Nephron progenitor cell (in vitro differentiated cells): ENCODE measurements at regions not wholly inside any gene's neighbourhood (a gene's known extent, or its start where the extent isn't known, plus 50 kb on each side); places are given as distances from the start of the nearest gene placed in this dataset.
A peak's percentile ranks its signal among the peaks of the same experiment; 100 is the strongest.

Experiments
- DNase-seq: peaks from one replicate; pipeline ENCODE4 v3.0.0; 2021
- H3K27ac Mint-ChIP-seq: 2 replicates; pipeline ENCODE4 v1.8.0; 2021; ENCODE audit warnings: mild to moderate bottlenecking, moderate library complexity, mixed read lengths
- H3K27me3 Mint-ChIP-seq: 2 replicates; pipeline ENCODE4 v1.8.0; 2021; ENCODE audit warnings: mild to moderate bottlenecking, low read depth, mixed read lengths; ENCODE audit not compliant: poor library complexity
- H3K36me3 Mint-ChIP-seq: 2 replicates; pipeline ENCODE4 v1.8.0; 2021; ENCODE audit warnings: low read depth, mixed read lengths
- H3K4me1 Mint-ChIP-seq: 2 replicates; pipeline ENCODE4 v1.8.0; 2021; ENCODE audit warnings: mixed read lengths
- H3K4me3 Mint-ChIP-seq: 2 replicates; pipeline ENCODE4 v1.8.0; 2021; ENCODE audit warnings: mild to moderate bottlenecking, moderate library complexity, mixed read lengths
- H3K9me3 Mint-ChIP-seq: 2 replicates; pipeline ENCODE4 v1.8.0; 2021; ENCODE audit warnings: mild to moderate bottlenecking, moderate library complexity, mixed read lengths
- TF ChIP-seq, protein P1 (sequence below): fragments of 200-600 bp; sonication (generic); IDR thresholded peaks from 2 replicates; pipeline ENCODE4 v1.5.0; 2021; ENCODE audit warnings: antibody characterized with exemption

GRCh38 chr1:89454845-89455521 is 69.6 kb upstream of the LRRC8B start:
- Mint-ChIP-seq H3K4me1 (no peaks in the 10 kb centered on the region), H3K4me3 (no peak overlapping the region), H3K27ac (no peak overlapping the region), H3K9me3 (no peaks in the 10 kb centered on the region), H3K36me3 (no peaks in the 10 kb centered on the region), H3K27me3 (no peaks in the 10 kb centered on the region)
- TF ChIP-seq, protein P1, sequence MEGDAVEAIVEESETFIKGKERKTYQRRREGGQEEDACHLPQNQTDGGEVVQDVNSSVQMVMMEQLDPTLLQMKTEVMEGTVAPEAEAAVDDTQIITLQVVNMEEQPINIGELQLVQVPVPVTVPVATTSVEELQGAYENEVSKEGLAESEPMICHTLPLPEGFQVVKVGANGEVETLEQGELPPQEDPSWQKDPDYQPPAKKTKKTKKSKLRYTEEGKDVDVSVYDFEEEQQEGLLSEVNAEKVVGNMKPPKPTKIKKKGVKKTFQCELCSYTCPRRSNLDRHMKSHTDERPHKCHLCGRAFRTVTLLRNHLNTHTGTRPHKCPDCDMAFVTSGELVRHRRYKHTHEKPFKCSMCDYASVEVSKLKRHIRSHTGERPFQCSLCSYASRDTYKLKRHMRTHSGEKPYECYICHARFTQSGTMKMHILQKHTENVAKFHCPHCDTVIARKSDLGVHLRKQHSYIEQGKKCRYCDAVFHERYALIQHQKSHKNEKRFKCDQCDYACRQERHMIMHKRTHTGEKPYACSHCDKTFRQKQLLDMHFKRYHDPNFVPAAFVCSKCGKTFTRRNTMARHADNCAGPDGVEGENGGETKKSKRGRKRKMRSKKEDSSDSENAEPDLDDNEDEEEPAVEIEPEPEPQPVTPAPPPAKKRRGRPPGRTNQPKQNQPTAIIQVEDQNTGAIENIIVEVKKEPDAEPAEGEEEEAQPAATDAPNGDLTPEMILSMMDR = peak; percentile 77
- peak; percentile 50 for DNase-seq

DNA sequence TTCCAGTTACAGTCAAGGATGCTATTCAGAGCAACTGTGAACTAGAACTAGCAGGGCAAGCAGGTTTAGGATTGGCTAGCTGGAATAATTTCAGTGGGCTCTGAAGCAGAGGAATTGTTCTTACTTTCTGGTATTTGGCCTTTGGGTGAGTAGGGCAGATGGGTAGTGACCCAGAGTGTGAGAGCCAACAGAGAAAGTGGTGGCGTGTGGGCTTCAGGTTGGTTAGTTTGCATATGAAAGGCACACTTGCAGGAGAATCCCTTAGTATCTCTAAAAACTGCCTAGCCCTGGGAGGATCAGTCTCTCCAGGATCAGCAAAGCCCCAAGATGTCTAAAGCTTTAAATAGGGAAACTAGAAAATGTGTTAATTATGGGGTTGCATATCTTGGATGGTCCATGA is 67.6 kb upstream of the LRRC8B start:
- Mint-ChIP-seq H3K27ac (no peak overlapping the region), H3K4me3 (no peak overlapping the region), H3K9me3 (no peaks in the 10 kb centered on the region), H3K4me1 (no peaks in the 10 kb centered on the region), H3K27me3 (no peaks in the 10 kb centered on the region), H3K36me3 (no peaks in the 10 kb centered on the region)
- no peak for DNase-seq
- TF ChIP-seq, protein P1 = no peak

- H3K4me1 Mint-ChIP-seq = no peaks in the 10 kb centered on the region
- no peaks in the 10 kb centered on the region for H3K36me3 Mint-ChIP-seq
- no peak overlapping the region for H3K27ac Mint-ChIP-seq
- H3K9me3 Mint-ChIP-seq = no peaks in the 10 kb centered on the region
- TF ChIP-seq, protein P1 = no peak
- DNase-seq = no peak
- no peaks in the 10 kb centered on the region for H3K27me3 Mint-ChIP-seq
- H3K4me3 Mint-ChIP-seq = no peak overlapping the region
Measured at GRCh38 chr1:89459081-89459480, 65.5 kb upstream of the LRRC8B start.

GRCh38 chr1:89460325-89460724 is 64.3 kb upstream of the LRRC8B start:
- Mint-ChIP-seq H3K36me3 (no peaks in the 10 kb centered on the region), H3K27me3 (no peaks in the 10 kb centered on the region), H3K4me1 (no peaks in the 10 kb centered on the region), H3K9me3 (no peaks in the 10 kb centered on the region), H3K27ac (no peak overlapping the region), H3K4me3 (no peak overlapping the region)
- no peak for DNase-seq
- TF ChIP-seq, protein P1 = no peak

DNA sequence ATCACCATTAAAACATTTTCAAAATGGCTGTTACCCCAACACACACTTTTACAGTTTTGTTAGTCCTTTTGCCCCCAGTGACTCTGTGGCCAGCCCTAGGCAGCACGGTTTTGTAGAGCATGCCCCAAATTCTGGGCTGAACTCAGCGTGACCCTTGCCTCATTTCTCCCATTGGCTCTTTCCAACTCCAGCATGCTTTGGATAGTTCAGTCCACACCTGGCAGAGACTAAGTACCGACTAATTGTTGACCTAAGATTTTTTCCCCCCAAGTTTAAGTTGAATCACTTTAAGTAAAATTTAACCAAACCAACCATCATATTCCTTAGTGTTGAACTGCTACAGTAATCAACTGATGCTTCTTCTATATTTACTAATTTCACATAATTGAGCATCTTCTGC is 62.4 kb upstream of the LRRC8B start:
- H3K27ac Mint-ChIP-seq = no peak overlapping the region
- no peaks in the 10 kb centered on the region for H3K9me3 Mint-ChIP-seq
- no peak for DNase-seq
- H3K36me3 Mint-ChIP-seq = no peaks in the 10 kb centered on the region
- H3K27me3 Mint-ChIP-seq = peaks cover 5% of the 10 kb centered on the region
- TF ChIP-seq, protein P1 = no peak
- no peaks in the 10 kb centered on the region for H3K4me1 Mint-ChIP-seq
- no peak overlapping the region for H3K4me3 Mint-ChIP-seq

DNA sequence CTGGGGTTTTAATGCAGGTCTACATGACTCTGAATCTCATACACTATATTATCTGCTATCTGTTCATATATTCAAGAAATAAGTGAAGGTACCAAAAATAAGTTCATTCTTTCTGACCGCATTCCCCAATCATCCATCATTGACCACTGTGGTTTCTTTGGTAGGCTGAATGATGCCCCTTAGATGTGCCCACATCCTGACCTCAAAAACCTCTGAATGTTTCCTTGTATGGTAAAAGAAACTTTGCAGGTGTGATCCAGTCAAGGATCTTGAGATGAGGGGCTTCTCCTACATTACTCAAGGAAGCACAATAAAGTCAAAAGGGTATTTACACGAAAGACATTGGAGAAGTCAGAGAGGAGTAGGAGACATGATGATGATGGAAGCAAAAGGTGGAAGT is 60.6 kb upstream of the LRRC8B start:
- Mint-ChIP-seq H3K36me3 (no peaks in the 10 kb centered on the region), H3K4me3 (no peak overlapping the region), H3K9me3 (no peaks in the 10 kb centered on the region), H3K27ac (no peak overlapping the region), H3K27me3 (peaks cover 5% of the 10 kb centered on the region), H3K4me1 (no peaks in the 10 kb centered on the region)
- TF ChIP-seq, protein P1 = no peak
- DNase-seq = no peak
